HG02943 (cell line): ENCODE measurements at regions not wholly inside any gene's neighbourhood (a gene's known extent, or its start where the extent isn't known, plus 50 kb on each side); places are given as distances from the start of the nearest gene placed in this dataset.

ENCODE experiments used
- ATAC-seq: cut with Tn5 transposase; IDR thresholded peaks from one replicate; pipeline ENCODE4 v1.9.1; 2021; ENCODE audit warnings: mild to moderate bottlenecking, low read depth, moderate library complexity; ENCODE audit not compliant: unreplicated experiment

- ATAC-seq: no peak
These were observed 185.5 kb upstream of the C1orf174 start for GRCh38 chr1:4085546-4085945.

GRCh38 chr1:4086085-4086850, 186.2 kb upstream of the C1orf174 start:
- no peak for ATAC-seq

DNA sequence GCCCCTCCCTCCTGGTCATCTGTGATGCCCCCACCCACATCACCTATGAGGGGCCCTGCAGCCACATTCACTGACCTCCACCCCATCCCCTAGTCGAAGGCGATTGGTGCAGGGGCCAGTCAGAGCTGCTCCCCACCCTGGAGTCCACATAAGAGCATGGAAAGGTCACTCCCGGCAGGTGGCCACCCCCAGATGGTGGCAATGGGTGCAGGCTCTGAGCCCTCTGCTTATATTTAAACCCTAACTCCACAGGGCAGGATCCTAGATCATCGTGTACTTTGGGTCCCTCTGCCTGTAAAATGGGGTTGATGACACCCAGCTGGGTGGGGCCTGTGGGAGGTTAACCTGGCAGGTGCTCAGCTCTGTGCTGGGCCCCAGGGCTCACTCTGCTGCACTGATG, 186.8 kb upstream of the C1orf174 start:
- no peak for ATAC-seq

DNA sequence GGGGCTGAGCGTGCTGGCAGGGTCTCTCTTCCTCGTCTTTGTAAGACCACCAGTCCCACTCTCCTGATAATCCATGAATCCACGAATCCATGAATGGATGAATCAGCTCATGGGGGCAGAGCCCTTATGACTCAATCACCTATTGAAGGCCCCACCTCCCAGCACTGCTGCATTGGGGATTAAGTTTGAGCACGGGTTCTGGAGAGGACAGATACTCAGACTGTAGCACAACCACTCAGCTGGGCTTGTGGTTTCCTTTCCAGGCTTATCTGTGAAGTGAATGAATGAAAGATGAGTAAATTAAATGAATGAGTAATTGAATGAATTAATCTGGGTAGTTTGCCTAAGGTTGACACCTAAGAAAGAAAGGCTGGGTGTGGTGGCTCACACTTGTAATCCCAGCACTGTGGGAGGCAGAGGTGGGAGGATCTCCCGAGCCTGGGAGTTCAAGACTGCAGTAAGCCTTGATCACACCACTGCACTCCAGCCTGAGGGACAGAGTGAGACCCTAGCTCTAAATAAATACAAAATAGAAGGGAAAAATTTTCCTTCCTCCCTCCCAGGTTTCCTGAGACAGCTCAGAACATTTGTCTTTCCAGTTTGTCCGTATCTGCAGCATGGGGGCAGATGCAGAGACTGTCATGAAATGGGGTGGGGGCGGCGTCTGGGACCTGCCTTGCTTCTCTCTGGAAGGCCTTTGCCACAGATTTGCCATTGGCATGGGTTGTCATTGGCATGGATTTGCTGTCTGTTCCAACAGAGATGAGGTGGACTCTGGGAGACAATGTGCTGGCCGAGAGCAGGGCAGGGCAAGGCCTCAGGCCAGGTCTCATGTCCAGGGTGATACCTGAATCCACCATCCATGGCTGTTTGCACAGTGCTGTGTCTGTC, 187.7 kb upstream of the C1orf174 start:
- no peak for ATAC-seq

- ATAC-seq: no peak
These were observed 188.6 kb upstream of the C1orf174 start for GRCh38 chr1:4088676-4089075.

DNA sequence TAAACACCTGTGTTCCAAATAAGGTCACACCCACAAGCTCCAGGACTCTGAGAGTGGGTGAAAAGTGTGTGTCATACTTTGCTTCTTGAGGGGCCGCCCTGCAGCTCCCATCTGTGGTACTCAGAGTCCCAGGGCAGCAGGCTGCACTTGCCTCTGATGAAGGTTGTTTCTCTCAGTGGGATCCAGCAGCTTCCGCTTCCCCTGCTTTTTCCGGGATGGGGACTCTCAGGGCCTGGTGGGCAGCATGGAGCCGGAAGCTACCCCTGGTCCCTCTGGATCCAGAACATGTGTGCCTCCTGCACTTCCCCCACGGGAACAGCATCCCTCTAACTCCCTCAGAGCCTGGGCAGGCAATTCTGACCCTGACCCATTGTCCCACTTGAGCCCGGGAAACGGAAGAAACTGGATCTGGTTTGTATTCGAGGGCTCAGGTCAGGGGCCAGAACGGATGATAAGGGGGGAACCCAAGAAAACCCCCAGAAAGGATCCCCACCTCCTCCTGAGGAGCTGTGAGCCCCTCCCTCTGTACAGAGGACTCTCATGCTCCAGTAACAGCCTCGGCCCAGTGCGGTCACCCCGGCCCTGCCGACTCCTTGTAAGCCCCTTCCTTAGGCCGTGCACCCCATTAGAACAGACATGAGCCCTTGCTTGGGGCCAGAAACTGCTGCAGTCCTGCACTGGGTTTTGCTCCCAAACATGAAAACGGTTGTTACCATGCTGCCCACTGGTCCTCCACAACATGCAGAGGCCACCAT, 189.5 kb upstream of the C1orf174 start:
- no peak for ATAC-seq

- no peak for ATAC-seq
These were observed 190.5 kb upstream of the C1orf174 start for GRCh38 chr1:4090556-4090955.

- ATAC-seq: no peak
These were observed 191.0 kb upstream of the C1orf174 start for GRCh38 chr1:4090976-4091660.

- no peak for ATAC-seq
These were observed 191.9 kb upstream of the C1orf174 start for GRCh38 chr1:4091996-4092395.

- no peak for ATAC-seq
These were observed 193.9 kb upstream of the C1orf174 start for GRCh38 chr1:4093856-4094565.

DNA sequence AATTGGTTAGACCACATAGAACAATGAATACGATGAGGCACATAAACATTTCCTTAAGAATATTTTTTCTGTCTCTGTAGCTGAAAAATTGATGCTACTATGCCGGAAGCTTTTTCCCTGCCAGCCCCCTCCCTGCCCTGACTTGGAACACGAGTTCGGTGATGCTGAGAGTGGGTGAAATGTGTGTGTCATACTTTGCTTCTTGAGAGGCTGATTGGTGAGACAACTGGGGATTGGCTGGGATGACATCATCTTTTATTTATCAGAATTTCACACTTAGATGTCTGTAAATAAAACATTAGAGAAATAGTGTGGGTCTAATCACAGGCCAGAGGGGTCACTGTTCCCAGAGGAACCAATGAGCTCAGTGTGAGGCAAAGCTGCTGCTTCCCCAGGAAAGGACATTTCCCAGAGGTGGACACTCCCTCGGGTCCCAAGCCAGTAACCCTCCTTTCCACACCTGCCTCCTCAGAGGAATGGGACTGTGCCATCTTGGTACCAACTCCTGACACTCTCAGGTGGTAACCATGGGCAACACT, 195.4 kb upstream of the C1orf174 start:
- no peak for ATAC-seq

- ATAC-seq: no peak
These were observed 201.5 kb upstream of the C1orf174 start for GRCh38 chr1:4101459-4102161.

GRCh38 chr1:4105300-4105880, 205.3 kb upstream of the C1orf174 start:
- no peak for ATAC-seq

GRCh38 chr1:4106731-4107130, 206.7 kb upstream of the C1orf174 start:
- ATAC-seq: no peak

- no peak for ATAC-seq
These were observed 207.2 kb upstream of the C1orf174 start for GRCh38 chr1:4107291-4107690.

DNA sequence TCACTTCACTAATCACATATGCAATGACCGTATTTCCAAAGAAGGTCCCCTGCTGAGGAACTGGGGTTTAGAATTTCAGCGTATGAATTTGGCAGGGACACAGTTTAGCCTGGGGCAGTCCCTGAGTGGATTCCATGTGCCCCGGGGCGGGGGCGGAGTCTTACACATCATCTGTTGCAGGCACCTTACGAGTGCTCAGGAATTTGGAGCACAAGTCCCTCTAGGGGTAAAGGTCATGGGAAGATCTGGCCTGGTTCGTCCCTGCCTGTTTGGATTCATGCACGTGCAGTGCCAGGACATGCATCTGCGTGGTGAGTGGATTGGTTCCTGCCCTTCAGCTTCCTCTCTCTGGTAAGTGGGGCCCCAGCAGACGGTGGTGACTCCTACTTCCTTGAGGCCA, 208.3 kb upstream of the C1orf174 start:
- ATAC-seq: no peak

GRCh38 chr1:4108758-4109627, 208.9 kb upstream of the C1orf174 start:
- no peak for ATAC-seq

DNA sequence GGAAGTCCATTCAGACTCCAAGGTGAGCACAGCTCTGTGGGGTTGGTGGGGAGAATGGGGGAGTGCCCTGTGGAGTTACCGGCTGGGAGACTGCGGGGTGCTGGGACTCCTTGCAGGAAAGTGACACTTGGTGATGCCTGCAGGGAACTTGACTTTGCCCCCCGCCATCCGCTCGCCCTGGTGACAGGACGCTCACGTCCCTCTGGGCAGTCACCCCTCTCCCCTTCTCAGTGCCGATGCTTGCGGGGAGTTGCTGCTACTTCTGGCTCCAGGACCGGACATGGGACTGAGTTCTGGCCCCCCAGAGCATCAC, 209.5 kb upstream of the C1orf174 start:
- no peak for ATAC-seq
